Tibial nerve (tissue), 4 donors: ENCODE measurements at regions not wholly inside any gene's neighbourhood (a gene's known extent, or its start where the extent isn't known, plus 50 kb on each side); places are given as distances from the start of the nearest gene placed in this dataset.

Experiments used
- DNase-seq, 2 donors: peaks; one replicate each; pipeline ENCODE4 v3.0.0-alpha.2; 2019; ENCODE audit warnings: low spot score in 2 of 2
- H3K27ac ChIP-seq, 4 donors: fragments of 200-600 bp; sonication (generic) in 3 of 4; one replicate each; pipeline ENCODE4 v1.5.1; 2017 to 2019; ENCODE audit warnings: mild to moderate bottlenecking in 1 of 4
- H3K27me3 ChIP-seq, 2 donors: fragments of 200-600 bp; sonication (generic) in 1 of 2; one replicate each; pipeline versions ENCODE4 v1.5.1 to v1.6.0; 2017 to 2019
- H3K36me3 ChIP-seq, 3 donors: fragments of 200-600 bp; sonication (generic); one replicate each; pipeline ENCODE4 v1.5.1; 2018 to 2019
- H3K4me1 ChIP-seq, 4 donors: fragments of 200-600 bp; sonication (generic) in 3 of 4; one replicate each; pipeline ENCODE4 v1.5.1; 2017 to 2019
- H3K4me3 ChIP-seq, 4 donors: fragments of 200-600 bp; sonication (generic) in 3 of 4; one replicate each; pipeline ENCODE4 v1.5.1; 2017 to 2019; ENCODE audit warnings: mild to moderate bottlenecking in 1 of 4, moderate library complexity in 1 of 4
- H3K9me3 ChIP-seq, 4 donors: fragments of 200-600 bp; sonication (generic) in 3 of 4; one replicate each; pipeline ENCODE4 v1.5.1; 2017 to 2019
- EP300 ChIP-seq, 2 donors: sonication (generic); formaldehyde crosslinking; IDR thresholded peaks; one replicate each; pipeline ENCODE4 v1.6.1; 2017; ENCODE audit warnings: antibody characterized with exemption in 2 of 2, mild to moderate bottlenecking in 1 of 2
- POLR2A ChIP-seq, 2 donors: fragments of 450-650 bp; IDR thresholded peaks; one replicate each; pipeline ENCODE4 v1.6.1; 2017; ENCODE audit warnings: antibody characterized with exemption in 2 of 2, mild to moderate bottlenecking in 2 of 2, moderate library complexity in 2 of 2
- WGBS, 2 donors: methylation state at CpG; one replicate each; pipeline ENCODE4 v1.1.5; 2018; 5-methylcytosine and 5-hydroxymethylcytosine counted together
- TF ChIP-seq, protein P1 (sequence below), 5 experiments: fragments of 200-600 bp in 3 of 5; fragments of 450-650 bp in 2 of 5; sonication (generic) in 3 of 5; IDR thresholded peaks; one replicate each; pipeline ENCODE4 v1.5.1; 2016 to 2019; ENCODE audit warnings: antibody characterized with exemption in 5 of 5, mild to moderate bottlenecking in 3 of 5, moderate library complexity in 2 of 5

DNA sequence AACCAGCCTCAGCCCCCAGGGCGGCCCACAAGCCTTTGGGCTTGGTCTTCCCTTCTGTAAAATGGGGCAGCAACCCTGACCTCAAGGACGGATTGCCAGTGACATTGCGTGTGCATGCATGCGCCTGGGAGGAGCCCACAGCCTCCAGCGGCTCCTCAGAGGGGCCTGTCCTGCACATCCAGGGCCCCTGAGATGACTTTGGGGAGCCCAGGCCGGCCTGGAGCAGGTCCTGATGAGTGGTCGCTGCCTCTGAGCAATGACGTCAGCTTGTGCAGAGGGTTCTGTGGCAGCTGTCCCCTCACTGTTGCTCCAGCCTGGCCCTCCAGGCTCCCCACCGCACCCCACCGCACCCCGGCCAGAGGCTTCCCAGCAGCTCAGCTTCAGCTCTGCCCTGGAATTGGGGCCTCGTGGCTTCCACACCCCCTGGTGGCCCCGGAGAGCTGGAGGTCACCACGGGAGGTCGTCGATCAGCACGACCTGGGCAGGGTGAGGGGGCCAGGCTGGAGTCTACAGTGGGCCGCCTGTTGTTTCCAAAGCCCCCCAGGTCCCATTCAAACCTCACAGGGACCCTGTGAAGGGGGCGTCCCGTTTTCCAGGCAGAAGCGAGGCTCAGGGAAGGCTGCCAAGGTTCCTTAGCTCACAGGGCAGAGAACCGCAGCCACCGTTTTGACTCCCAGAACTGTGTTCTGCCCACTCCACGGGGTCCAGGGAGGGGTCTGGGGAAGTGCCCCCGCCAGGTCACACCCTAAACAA, 341.8 kb downstream of the SEC14L1 start:
- TF ChIP-seq EP300 (IDR thresholded peaks at IDR 0.05), result no peak
- DNase-seq, result no peak
- Histone ChIP-seq H3K4me3 (no peak overlapping the region), H3K36me3 (peaks cover 2 to 40% (median 15%) of the 10 kb centered on the region in 3 donors), H3K27me3 (no peaks in the 10 kb centered on the region), H3K4me1 (peaks cover 4 to 59% (median 43%) of the 10 kb centered on the region in 4 donors), H3K9me3 (no peaks in the 10 kb centered on the region), H3K27ac (peak overlapping the region in 1 of 4 donors; percentile 18)
- WGBS, 2 donors, result 65 to 75% methylated on average over 14 to 22 of the region's 25 CpGs

DNA sequence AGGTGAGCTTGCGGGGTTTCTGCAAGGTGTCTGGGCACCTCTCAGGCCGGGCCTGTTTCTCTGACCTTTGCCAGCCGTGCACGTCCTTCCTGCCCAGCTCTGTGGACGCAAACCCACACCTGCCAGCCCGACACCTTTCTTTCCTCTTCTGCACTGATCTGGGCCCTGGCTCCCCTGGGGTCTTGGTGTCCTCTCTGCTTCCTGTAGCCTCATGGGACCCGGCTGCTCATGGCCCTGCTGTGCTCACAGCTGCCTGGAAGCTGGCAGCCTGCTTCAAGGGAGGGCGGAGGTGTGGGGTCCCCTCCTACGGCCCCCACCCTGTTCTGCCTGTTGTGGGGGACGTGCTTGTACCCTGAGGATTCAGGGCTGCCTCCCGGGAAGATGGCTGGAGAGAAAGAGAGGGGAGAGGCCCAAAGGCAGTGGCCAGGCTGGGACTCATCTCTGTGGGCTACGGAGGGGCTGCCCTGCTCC, 342.4 kb downstream of the SEC14L1 start:
- Histone ChIP-seq H3K36me3 (peaks cover 2 to 46% (median 21%) of the 10 kb centered on the region in 3 donors), H3K27ac (peak overlapping the region in 1 of 4 donors; percentile 18), H3K4me1 (peaks cover 0 to 53% (median 37%) of the 10 kb centered on the region in 4 donors), H3K4me3 (no peak overlapping the region), H3K27me3 (no peaks in the 10 kb centered on the region), H3K9me3 (no peaks in the 10 kb centered on the region)
- DNase-seq, result no peak
- TF ChIP-seq POLR2A (IDR thresholded peaks at IDR 0.05) (no peak), EP300 (IDR thresholded peaks at IDR 0.05) (no peak)
- TF ChIP-seq, protein P1, sequence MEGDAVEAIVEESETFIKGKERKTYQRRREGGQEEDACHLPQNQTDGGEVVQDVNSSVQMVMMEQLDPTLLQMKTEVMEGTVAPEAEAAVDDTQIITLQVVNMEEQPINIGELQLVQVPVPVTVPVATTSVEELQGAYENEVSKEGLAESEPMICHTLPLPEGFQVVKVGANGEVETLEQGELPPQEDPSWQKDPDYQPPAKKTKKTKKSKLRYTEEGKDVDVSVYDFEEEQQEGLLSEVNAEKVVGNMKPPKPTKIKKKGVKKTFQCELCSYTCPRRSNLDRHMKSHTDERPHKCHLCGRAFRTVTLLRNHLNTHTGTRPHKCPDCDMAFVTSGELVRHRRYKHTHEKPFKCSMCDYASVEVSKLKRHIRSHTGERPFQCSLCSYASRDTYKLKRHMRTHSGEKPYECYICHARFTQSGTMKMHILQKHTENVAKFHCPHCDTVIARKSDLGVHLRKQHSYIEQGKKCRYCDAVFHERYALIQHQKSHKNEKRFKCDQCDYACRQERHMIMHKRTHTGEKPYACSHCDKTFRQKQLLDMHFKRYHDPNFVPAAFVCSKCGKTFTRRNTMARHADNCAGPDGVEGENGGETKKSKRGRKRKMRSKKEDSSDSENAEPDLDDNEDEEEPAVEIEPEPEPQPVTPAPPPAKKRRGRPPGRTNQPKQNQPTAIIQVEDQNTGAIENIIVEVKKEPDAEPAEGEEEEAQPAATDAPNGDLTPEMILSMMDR (IDR thresholded peaks at IDR 0.05), result no peak
- WGBS, 2 donors, result 78 to 82% methylated on average over 8 to 11 of the region's 12 CpGs

DNA sequence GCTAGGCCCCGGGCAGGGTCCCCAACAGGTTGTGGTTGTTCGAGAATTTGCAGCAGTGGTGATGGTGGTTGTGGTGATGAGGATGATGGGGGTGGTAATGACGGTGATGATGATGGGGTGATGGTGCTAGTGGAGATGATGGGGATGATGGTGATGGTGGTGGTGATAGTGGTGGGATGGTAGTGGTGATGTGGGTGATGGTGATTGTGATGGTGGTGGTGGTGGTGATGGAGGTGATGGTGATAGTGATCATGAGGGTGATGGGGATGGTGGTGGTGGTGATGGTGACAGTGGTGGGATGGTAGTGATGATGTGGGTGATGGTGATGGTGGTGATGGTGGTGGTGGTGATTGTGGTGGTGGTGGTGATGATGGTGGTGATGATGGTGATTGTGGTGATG, 343.3 kb downstream of the SEC14L1 start:
- H3K9me3 ChIP-seq, result no peaks in the 10 kb centered on the region
- TF ChIP-seq, protein P1 (IDR thresholded peaks at IDR 0.05), result no peak
- TF ChIP-seq EP300 (IDR thresholded peaks at IDR 0.05) (no peak), POLR2A (IDR thresholded peaks at IDR 0.05) (no peak)
- no peak overlapping the region for H3K4me3 ChIP-seq
- no peaks in the 10 kb centered on the region for H3K27me3 ChIP-seq
- peaks cover 0 to 50% (median 32%) of the 10 kb centered on the region in 4 donors for H3K4me1 ChIP-seq
- 96 to 97% methylated on average over 3 of the region's 3 CpGs for WGBS, 2 donors
- peaks cover 2 to 55% (median 30%) of the 10 kb centered on the region in 3 donors for H3K36me3 ChIP-seq
- DNase-seq, result no peak
- H3K27ac ChIP-seq, result no peak overlapping the region

DNA sequence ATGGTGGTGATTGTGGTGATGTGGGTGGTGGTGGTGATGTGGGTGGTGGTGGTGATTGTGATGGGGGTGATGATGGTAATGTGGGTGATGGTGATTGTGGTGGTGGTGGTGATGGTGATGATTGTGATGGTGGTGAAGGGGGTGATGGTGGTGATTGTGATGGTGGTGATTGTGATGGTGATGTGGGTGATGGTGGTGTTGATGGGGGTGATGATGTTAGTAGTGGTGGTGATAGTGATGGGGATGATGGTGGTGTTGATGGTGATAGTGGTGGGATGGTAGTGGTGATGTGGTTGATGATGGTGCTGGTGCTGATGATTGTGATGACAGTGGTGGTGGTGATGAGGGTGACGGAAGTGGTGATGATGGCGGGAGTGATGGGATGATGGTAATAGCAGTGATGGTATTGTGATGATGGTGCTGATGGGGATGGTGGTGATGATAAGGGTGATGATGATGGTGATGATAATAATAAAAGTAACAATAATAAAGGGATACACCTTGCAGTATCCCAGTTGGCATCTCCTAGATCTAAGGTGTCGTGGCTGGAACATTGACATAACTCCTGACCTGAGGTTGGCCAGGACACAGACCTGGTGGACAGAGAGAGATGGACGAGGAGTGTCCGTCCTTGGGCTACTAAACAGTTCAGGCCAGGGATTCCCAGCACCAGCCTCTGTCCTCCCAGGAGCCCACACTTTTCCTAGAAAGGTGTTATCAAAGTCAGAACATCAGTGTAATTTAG, 344.5 kb downstream of the SEC14L1 start:
- no peak for TF ChIP-seq EP300 (IDR thresholded peaks at IDR 0.05)
- TF ChIP-seq POLR2A (IDR thresholded peaks at IDR 0.05), result no peak
- TF ChIP-seq, protein P1 (IDR thresholded peaks at IDR 0.05), result no peak
- DNase-seq, result no peak
- Histone ChIP-seq H3K4me3 (no peak overlapping the region), H3K4me1 (peaks cover 3 to 50% (median 32%) of the 10 kb centered on the region in 4 donors), H3K9me3 (no peaks in the 10 kb centered on the region), H3K27me3 (no peaks in the 10 kb centered on the region), H3K27ac (no peak overlapping the region), H3K36me3 (peaks cover 2 to 67% (median 34%) of the 10 kb centered on the region in 3 donors)
- 89 to 92% methylated on average over 5 of the region's 5 CpGs for WGBS, 2 donors

DNA sequence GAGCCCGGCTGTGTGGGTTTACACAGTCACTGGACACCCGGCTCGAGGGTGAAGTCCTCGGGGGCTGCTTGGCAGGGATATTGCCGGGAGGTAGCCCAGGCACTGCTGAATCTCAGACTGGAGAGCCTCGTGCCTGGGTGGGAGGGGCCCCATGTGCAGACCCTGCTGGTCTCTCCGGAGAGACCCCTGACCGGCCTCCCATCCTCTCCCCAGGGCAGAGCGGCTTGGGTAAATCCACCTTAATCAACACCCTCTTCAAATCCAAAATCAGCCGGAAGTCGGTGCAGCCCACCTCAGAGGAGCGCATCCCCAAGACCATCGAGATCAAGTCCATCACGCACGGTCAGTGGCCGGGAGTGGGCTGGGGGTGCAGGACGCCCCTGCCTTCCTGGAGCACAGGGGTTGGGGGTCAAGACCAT, 346.5 kb downstream of the SEC14L1 start:
- no peak for DNase-seq
- WGBS, 2 donors, result 78 to 86% methylated on average over 12 to 17 of the region's 17 CpGs
- peaks cover 3 to 40% (median 23%) of the 10 kb centered on the region in 4 donors for H3K4me1 ChIP-seq
- H3K9me3 ChIP-seq, result no peaks in the 10 kb centered on the region
- H3K27me3 ChIP-seq, result no peaks in the 10 kb centered on the region
- no peak overlapping the region for H3K4me3 ChIP-seq
- TF ChIP-seq, protein P1 (IDR thresholded peaks at IDR 0.05), result no peak
- TF ChIP-seq POLR2A (IDR thresholded peaks at IDR 0.05) (no peak), EP300 (IDR thresholded peaks at IDR 0.05) (no peak)
- no peak overlapping the region for H3K27ac ChIP-seq
- H3K36me3 ChIP-seq, result peaks cover 2 to 82% (median 42%) of the 10 kb centered on the region in 3 donors
